BJ (cell line): ENCODE measurements at regions not wholly inside any gene's neighbourhood (a gene's known extent, or its start where the extent isn't known, plus 50 kb on each side); places are given as distances from the start of the nearest gene placed in this dataset.

Experiments used
- CTCF ChIA-PET: fragments of 350-600 bp; formaldehyde crosslinking; extraction: SDS; loops from one replicate; lab custom pipeline; 2021; ENCODE audit warnings: antibody characterized with exemption, inconsistent platforms; lab: Yijun Ruan, JAX
- POLR2A ChIA-PET: fragments of 300-600 bp; sonication (Branson Sonifier 250); formaldehyde crosslinking; extraction: SDS; loops from one replicate; lab custom pipeline; 2021; ENCODE audit warnings: antibody characterized with exemption; lab: Charles Lee
- DNase-seq: peaks from one replicate; pipeline ENCODE4 v3.0.0-alpha.2; 2011; ENCODE audit warnings: low read depth
- H3K27me3 ChIP-seq: 2 replicates; pipeline ENCODE4 v1.6.0; 2011; ENCODE audit warnings: low read length; ENCODE audit not compliant: control insufficient read depth, insufficient read depth
- H3K36me3 ChIP-seq: 2 replicates; pipeline ENCODE4 v1.5.1; 2011; ENCODE audit warnings: low read length; ENCODE audit not compliant: control insufficient read depth, insufficient read depth
- H3K4me3 ChIP-seq: 2 replicates; pipeline ENCODE4 v1.5.1; 2011; ENCODE audit warnings: low read depth, mild to moderate bottlenecking, control low read depth, low read length
- CTCF ChIP-seq: IDR thresholded peaks from 2 replicates; pipeline ENCODE4 v1.5.1; 2011; ENCODE audit warnings: low read depth, mild to moderate bottlenecking, control low read depth, inconsistent platforms, low read length, moderate library complexity; ENCODE audit not compliant: insufficient read depth

GRCh38 chr12:84550518-84550917 lies 362.1 kb downstream of the SLC6A15 start:
- POLR2A ChIA-PET = no interaction called here
- TF ChIP-seq CTCF = no peak
- H3K4me3 ChIP-seq = no peak overlapping the region
- no peak for DNase-seq
- CTCF ChIA-PET = no interaction called here
- H3K36me3 ChIP-seq = no peaks in the 10 kb centered on the region
- H3K27me3 ChIP-seq = no peaks in the 10 kb centered on the region

GRCh38 chr12:84542289-84542688 lies 370.3 kb downstream of the SLC6A15 start:
- Histone ChIP-seq H3K4me3 (no peak overlapping the region), H3K36me3 (no peaks in the 10 kb centered on the region), H3K27me3 (no peaks in the 10 kb centered on the region)
- peak; percentile 12 for DNase-seq
- no peak for TF ChIP-seq CTCF
- ChIA-PET POLR2A (no interaction called here), CTCF (no interaction called here)

- no peaks in the 10 kb centered on the region for H3K27me3 ChIP-seq
- H3K4me3 ChIP-seq = no peak overlapping the region
- DNase-seq = no peak
- TF ChIP-seq CTCF = no peak
- CTCF ChIA-PET = no interaction called here
- POLR2A ChIA-PET = no interaction called here
- no peaks in the 10 kb centered on the region for H3K36me3 ChIP-seq
These were observed 374.9 kb downstream of the SLC6A15 start for GRCh38 chr12:84537666-84538065.

GRCh38 chr12:84512751-84513150 lies 399.8 kb downstream of the SLC6A15 start:
- Histone ChIP-seq H3K36me3 (no peaks in the 10 kb centered on the region), H3K4me3 (no peak overlapping the region), H3K27me3 (no peaks in the 10 kb centered on the region)
- TF ChIP-seq CTCF = no peak
- POLR2A ChIA-PET = no interaction called here
- CTCF ChIA-PET = no interaction called here
- no peak for DNase-seq

- POLR2A ChIA-PET = no interaction called here
- H3K4me3 ChIP-seq = no peak overlapping the region
- DNase-seq = no peak
- H3K36me3 ChIP-seq = no peaks in the 10 kb centered on the region
- H3K27me3 ChIP-seq = no peaks in the 10 kb centered on the region
- no peak for TF ChIP-seq CTCF
- CTCF ChIA-PET = interaction anchor here (0.6 to 1.6 kb wide), 13 partner anchors 8 to 1823 kb away, joined by 3 to 13 read pairs (median 3); partner anchors contain the start of gene TMTC2
These were observed 403.7 kb downstream of the SLC6A15 start for GRCh38 chr12:84508851-84509260.
